Stimulated activated CD8-positive, alpha-beta memory T cell treated with anti-CD3 and anti-CD28 coated beads, Interleukin-7, amount 100 ng/mL, for 24 hours (primary cell): ENCODE measurements at regions not wholly inside any gene's neighbourhood (a gene's known extent, or its start where the extent isn't known, plus 50 kb on each side); places are given as distances from the start of the nearest gene placed in this dataset.

ENCODE experiments used
- DNase-seq: peaks from one replicate; pipeline ENCODE4 v3.0.0-alpha.2; 2020; ENCODE audit warnings: low read depth

GRCh38 chr11:122230385-122230755 lies 114.4 kb upstream of the BLID start:
- DNase-seq: no peak

- DNase-seq: no peak
Measured at GRCh38 chr11:122229481-122230384, 113.7 kb upstream of the BLID start.

GRCh38 chr11:122229078-122229477 lies 113.1 kb upstream of the BLID start:
- DNase-seq: no peak

GRCh38 chr11:122226810-122227379 lies 110.9 kb upstream of the BLID start:
- no peak for DNase-seq

- no peak for DNase-seq
Measured at GRCh38 chr11:122224867-122225266, 108.9 kb upstream of the BLID start.

- DNase-seq: no peak
Measured at GRCh38 chr11:122220321-122220720, 104.3 kb upstream of the BLID start.

- no peak for DNase-seq
Measured at GRCh38 chr11:122219791-122220190, 103.8 kb upstream of the BLID start.

- DNase-seq: no peak
Measured at GRCh38 chr11:122215244-122215992, 99.4 kb upstream of the BLID start.

GRCh38 chr11:122214567-122214966 lies 98.6 kb upstream of the BLID start:
- no peak for DNase-seq

- no peak for DNase-seq
Measured at GRCh38 chr11:122214080-122214479, 98.1 kb upstream of the BLID start.

GRCh38 chr11:122213171-122213570 lies 97.2 kb upstream of the BLID start:
- DNase-seq: no peak

- no peak for DNase-seq
Measured at GRCh38 chr11:122210367-122210997, 94.5 kb upstream of the BLID start.

- DNase-seq: no peak
Measured at GRCh38 chr11:122209619-122210366, 93.8 kb upstream of the BLID start.

- no peak for DNase-seq
Measured at GRCh38 chr11:122207921-122208764, 92.1 kb upstream of the BLID start.

GRCh38 chr11:122207505-122207904 lies 91.5 kb upstream of the BLID start:
- no peak for DNase-seq

- no peak for DNase-seq
Measured at GRCh38 chr11:122205036-122205435, 89.0 kb upstream of the BLID start.

GRCh38 chr11:122204206-122204605 lies 88.2 kb upstream of the BLID start:
- DNase-seq: no peak

GRCh38 chr11:122202951-122203456 lies 87.0 kb upstream of the BLID start:
- DNase-seq: no peak

GRCh38 chr11:122202161-122202950 lies 86.3 kb upstream of the BLID start:
- no peak for DNase-seq

- no peak for DNase-seq
Measured at GRCh38 chr11:122201106-122201505, 85.1 kb upstream of the BLID start.
